ENCODE measurements at regions not wholly inside any gene's neighbourhood (a gene's known extent, or its start where the extent isn't known, plus 50 kb on each side); places are given as distances from the start of the nearest gene placed in this dataset.

DNA sequence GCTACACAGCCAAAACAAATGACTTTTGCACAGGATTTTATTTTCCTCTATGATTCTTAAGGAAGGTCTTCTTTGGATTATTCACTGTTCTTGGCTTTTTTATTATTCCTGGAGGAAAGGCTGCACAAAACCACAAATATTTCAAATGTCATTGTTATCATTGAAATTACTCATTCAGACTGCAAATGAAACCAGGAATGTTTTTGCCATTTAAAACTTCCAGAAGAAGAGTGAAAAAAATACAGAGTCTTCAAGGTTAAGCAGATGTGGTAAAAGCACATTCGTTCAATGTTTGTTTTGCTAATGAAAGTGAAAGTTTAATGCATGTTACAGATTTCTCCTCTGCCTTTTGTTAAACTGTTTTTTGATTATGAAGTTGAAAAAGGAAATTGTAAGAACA, 238.2 kb downstream of the TLE4 start:
- DNase-seq (ENCODE audit: insufficient read length, low spot score) (no peak), FAIRE-seq (peak; percentile 4)

GRCh38 chr9:79809316-79809876, 237.6 kb downstream of the TLE4 start:
- DNase-seq (ENCODE audit: insufficient read length, low spot score) (no peak), FAIRE-seq (no peak)

DNA sequence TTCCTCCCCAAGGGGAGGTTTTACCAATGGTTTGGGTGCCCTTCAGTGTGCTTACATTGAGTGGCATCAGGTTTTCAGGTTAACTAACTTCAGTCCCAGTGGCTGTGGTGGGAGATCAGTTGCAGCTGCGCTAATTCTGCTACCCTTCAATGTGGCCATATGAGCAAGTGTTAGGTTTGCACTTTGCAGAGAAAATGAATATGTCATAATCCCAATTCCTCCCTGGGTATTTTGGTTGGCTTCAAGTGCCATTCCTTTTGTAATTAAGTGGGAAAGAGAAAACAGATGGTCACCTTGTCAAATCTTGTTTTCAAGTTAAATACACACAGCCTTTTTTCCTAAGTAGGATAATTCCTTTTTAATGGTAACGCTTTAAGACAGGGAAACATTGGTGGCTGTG, 236.2 kb downstream of the TLE4 start:
- FAIRE-seq: no peak

GRCh38 chr9:79806086-79806485, 234.3 kb downstream of the TLE4 start:
- FAIRE-seq (no peak), DNase-seq (ENCODE audit: insufficient read length, low spot score) (no peak)

More for the DNA sequence above, 236.2 kb downstream of the TLE4 start:
- DNase-seq (ENCODE audit: insufficient read length, low spot score): no peak

- DNase-seq (ENCODE audit: insufficient read length, low spot score): no peak
- no peak for FAIRE-seq
Observed at GRCh38 chr9:79801459-79801858, 229.7 kb downstream of the TLE4 start.

DNA sequence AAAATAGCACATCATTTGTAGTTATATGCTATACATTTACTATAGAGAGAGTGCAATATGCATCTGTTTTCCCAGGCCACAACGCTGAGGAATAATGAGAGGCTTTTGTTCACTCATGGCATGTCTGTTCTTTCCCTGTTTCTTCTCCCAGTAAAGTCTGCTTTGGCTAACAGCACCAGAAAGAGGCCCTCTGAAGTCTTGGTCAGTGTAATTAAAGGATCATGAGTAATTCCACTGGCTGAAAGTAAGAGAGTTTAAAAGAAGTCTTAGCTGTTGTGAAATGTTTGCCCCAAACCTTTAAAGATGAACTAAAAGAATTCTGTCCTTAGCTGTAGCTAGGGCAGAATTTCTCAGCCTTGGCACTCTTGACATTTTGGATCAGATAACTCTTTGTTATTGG, 228.8 kb downstream of the TLE4 start:
- FAIRE-seq: no peak
- no peak for DNase-seq (ENCODE audit: insufficient read length, low spot score)

GRCh38 chr9:79799691-79800335, 228.0 kb downstream of the TLE4 start:
- no peak for FAIRE-seq

DNA sequence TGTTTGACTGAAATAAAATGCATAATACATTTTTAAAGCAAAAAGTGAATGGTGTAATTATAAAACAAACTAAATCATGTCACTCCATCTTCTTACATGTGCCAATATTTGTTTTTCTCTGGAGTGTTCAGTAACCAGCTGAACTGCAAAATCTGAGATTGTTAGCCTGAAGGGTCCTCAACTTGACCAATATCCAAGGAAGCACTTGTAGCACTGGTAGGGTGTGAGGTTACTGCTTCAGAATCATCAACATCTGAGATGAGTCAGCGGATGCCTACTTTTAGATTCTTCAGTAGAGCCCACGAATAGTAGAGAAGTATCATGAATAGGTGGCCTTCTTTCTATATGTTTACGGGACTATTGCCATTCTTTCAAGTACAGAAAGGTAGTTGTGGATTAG, 226.7 kb downstream of the TLE4 start:
- FAIRE-seq (no peak), DNase-seq (ENCODE audit: insufficient read length, low spot score) (no peak)

More at GRCh38 chr9:79799691-79800335, 228.0 kb downstream of the TLE4 start:
- no peak for DNase-seq (ENCODE audit: insufficient read length, low spot score)

GRCh38 chr9:79796411-79796810, 224.6 kb downstream of the TLE4 start:
- DNase-seq (ENCODE audit: insufficient read length, low spot score) (no peak), FAIRE-seq (no peak)

- FAIRE-seq (no peak), DNase-seq (ENCODE audit: insufficient read length, low spot score) (no peak)
Observed at GRCh38 chr9:79788662-79789061, 216.9 kb downstream of the TLE4 start.

- FAIRE-seq: no peak
- DNase-seq (ENCODE audit: insufficient read length, low spot score): no peak
Observed at GRCh38 chr9:79781263-79781662, 209.5 kb downstream of the TLE4 start.

DNA sequence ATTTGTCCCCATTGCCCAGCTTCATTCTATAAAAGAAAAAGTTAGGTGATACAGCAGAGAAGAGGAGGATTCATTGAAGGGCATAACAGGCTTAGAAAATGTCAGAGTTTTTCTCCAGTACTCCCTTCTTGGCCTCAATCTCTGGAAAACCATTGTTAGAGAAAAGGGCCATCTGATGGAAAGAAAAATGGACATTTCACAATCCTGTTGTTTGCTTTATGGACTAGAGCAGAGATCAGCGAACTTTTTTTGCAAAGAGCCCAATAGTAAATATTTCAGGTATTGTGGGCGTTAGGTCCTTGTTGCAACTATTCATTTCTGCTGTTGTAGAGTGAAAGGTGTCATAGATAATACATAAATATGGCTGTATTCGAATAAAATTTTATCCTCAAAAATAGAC, 208.8 kb downstream of the TLE4 start:
- FAIRE-seq: no peak
- no peak for DNase-seq (ENCODE audit: insufficient read length, low spot score)

DNA sequence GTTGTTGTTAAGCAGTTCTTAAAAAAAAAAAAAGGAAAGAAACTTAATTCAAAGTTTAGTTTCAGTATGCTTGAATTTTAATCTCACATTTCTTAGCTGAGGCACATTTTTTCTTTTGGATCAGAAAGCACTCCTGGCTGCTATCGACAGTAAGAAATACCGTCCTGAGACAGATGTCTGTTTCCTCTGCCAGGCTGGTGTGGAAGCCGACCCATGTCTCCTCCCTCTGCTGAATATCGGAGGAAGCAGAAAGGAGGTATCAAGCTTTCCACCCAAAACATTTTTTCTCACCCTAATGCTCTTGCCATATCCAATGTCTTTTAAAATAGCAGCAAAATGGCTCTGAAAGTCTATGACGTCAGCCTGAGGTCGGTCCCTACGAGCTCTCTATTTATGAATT, 208.1 kb downstream of the TLE4 start:
- FAIRE-seq (no peak), DNase-seq (ENCODE audit: insufficient read length, low spot score) (no peak)

- no peak for FAIRE-seq
- DNase-seq (ENCODE audit: insufficient read length, low spot score): no peak
Observed at GRCh38 chr9:79778581-79778980, 206.8 kb downstream of the TLE4 start.

- DNase-seq (ENCODE audit: insufficient read length, low spot score) (no peak), FAIRE-seq (no peak)
Observed at GRCh38 chr9:79776581-79776980, 204.8 kb downstream of the TLE4 start.
